Muscle layer of duodenum (tissue), 2 donors: ENCODE measurements at regions not wholly inside any gene's neighbourhood (a gene's known extent, or its start where the extent isn't known, plus 50 kb on each side); places are given as distances from the start of the nearest gene placed in this dataset.
"Not testable (repeated sequence)": the region's sequence is repeated elsewhere in the genome, so short reads cannot be mapped to it uniquely, and the experiment has no call there.

Experiments
- H3K27ac ChIP-seq: one replicate; pipeline ENCODE4 v1.7.0; 2013; ENCODE audit warnings: mild to moderate bottlenecking, low read length
- H3K27me3 ChIP-seq: one replicate; pipeline ENCODE4 v1.7.0; 2013; ENCODE audit warnings: low read depth, mild to moderate bottlenecking, control low read depth, low read length
- H3K36me3 ChIP-seq, 2 donors: one replicate each; pipeline ENCODE4 v1.7.0; 2013; ENCODE audit warnings: low read length in 2 of 2, control low read depth in 1 of 2, mild to moderate bottlenecking in 1 of 2; ENCODE audit not compliant: insufficient read depth in 2 of 2, control insufficient read depth in 1 of 2
- H3K4me1 ChIP-seq, 2 donors: one replicate each; pipeline ENCODE4 v1.7.0; 2013; ENCODE audit warnings: low read length in 2 of 2, mild to moderate bottlenecking in 2 of 2, control low read depth in 1 of 2, moderate library complexity in 1 of 2; ENCODE audit not compliant: insufficient read depth in 2 of 2, control insufficient read depth in 1 of 2
- H3K4me3 ChIP-seq, 2 donors: one replicate each; pipeline ENCODE4 v1.7.0; 2013; ENCODE audit warnings: low read length in 2 of 2, low read depth in 1 of 2, mild to moderate bottlenecking in 1 of 2
- H3K9me3 ChIP-seq, 2 donors: one replicate each; pipeline ENCODE4 v1.7.0; 2013; ENCODE audit warnings: low read length in 2 of 2, control low read depth in 1 of 2, mild to moderate bottlenecking in 1 of 2; ENCODE audit not compliant: control insufficient read depth in 1 of 2
- donor health status: healthy.

DNA sequence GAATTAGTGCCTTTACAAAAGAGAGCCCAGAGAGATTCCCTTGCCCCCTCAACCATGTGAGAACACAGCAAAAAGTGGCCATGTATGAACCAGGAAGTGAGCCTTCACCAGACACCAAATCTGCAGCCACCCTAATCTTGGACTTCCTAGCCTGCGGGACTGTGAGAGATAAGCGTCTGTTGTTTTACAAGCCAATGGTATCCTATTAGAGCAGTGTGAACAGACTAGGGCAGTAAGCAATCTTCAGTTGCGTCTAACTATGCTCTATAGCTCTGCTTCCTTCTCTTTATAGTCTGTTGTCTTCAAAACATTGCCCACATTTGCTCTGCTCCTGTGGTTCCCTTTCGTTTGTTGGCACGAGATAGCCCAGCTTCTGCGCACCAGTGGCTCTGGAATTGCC, 109.5 kb upstream of the FNDC3A start:
- Histone ChIP-seq H3K4me1 (no peaks in the 10 kb centered on the region), H3K36me3 (no peaks in the 10 kb centered on the region), H3K27me3 (no peaks in the 10 kb centered on the region), H3K27ac (no peak overlapping the region), H3K4me3 (no peak overlapping the region), H3K9me3 (no peaks in the 10 kb centered on the region)

DNA sequence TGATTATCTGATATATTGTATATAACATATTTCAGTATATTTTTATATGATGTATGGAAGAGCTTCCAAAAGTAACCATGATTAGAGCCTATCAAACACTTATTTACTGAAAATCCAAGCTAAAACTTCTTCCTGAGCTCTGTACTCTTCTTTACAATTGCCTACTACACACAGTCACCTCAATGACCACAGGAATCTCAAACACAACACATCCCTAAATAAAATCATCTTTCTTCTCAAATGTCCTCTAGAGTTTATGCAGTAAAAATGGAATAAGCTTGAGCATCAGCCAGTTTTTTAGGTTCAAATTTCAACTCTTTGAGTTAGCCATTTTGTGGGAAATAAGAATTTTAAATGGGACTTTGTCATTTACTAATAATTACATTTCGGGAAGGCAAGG, 102.6 kb upstream of the FNDC3A start:
- Histone ChIP-seq H3K27me3 (no peaks in the 10 kb centered on the region), H3K27ac (no peak overlapping the region), H3K4me3 (no peak overlapping the region), H3K9me3 (no peaks in the 10 kb centered on the region), H3K4me1 (no peaks in the 10 kb centered on the region), H3K36me3 (no peaks in the 10 kb centered on the region)

DNA sequence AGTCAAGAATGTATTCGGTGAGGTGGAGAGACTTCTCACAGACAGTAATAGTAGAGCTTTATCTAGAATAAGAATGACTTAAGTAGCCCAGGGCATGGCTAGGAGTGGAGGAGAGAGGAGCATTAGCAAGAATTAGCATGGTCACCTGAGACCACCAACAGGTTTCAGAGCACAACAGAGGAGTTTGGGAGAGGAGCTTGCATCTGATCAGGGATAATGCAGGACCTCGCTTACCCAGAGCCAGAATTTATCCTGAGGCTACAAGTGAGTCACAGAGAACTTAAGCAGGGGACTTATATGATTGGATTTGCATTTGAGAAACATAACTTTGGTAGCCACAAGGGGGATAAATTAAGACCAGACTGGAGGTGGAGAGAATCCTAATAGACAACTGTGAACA, 102.1 kb upstream of the FNDC3A start:
- no peaks in the 10 kb centered on the region for H3K27me3 ChIP-seq
- H3K4me1 ChIP-seq, result no peaks in the 10 kb centered on the region
- H3K4me3 ChIP-seq, result no peak overlapping the region
- H3K9me3 ChIP-seq, result no peaks in the 10 kb centered on the region
- H3K27ac ChIP-seq, result no peak overlapping the region
- no peaks in the 10 kb centered on the region for H3K36me3 ChIP-seq

DNA sequence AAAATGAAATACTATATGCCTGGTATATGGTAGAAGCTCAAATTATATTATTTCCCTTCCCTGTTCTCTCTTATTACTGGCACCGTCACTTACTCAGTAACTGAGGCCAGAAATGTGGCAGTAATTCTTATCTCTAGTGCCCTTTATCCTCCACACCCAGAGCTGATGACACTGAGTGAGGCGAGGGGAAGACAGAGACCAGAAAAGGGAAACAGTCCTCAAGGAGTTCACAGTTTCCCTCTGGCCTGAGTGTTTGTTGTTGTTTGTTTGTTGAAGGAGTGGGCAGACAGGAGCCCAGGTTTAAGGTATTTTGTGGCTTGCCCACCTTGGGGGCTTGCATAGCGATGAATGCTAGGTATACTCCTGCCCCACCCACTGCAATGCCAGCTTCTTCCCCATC, 101.5 kb upstream of the FNDC3A start:
- no peaks in the 10 kb centered on the region for H3K9me3 ChIP-seq
- no peaks in the 10 kb centered on the region for H3K4me1 ChIP-seq
- H3K36me3 ChIP-seq, result no peaks in the 10 kb centered on the region
- H3K27ac ChIP-seq, result no peak overlapping the region
- H3K27me3 ChIP-seq, result no peaks in the 10 kb centered on the region
- H3K4me3 ChIP-seq, result no peak overlapping the region

DNA sequence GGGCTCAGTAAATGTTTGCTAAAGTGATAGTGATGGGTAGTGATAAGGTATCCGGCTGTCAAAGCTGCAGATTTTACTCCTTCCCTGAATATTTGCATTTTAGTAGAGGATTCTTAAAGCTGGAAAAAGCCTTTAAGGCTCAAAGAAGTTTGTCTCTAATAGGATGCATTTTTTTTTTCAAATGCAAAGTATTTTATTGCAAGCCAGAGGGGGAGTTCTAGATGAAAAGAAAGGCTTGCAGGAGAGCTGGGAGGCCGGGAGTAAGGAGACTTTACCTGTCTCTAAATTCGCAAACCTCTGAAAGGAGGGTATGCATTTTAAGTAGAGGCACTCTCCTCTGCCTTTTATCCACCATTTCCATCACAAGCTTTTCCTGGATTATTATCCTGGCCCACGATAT, 100.7 kb upstream of the FNDC3A start:
- H3K4me3 ChIP-seq, result no peak overlapping the region
- no peaks in the 10 kb centered on the region for H3K4me1 ChIP-seq
- H3K9me3 ChIP-seq, result no peaks in the 10 kb centered on the region
- no peaks in the 10 kb centered on the region for H3K27me3 ChIP-seq
- no peaks in the 10 kb centered on the region for H3K36me3 ChIP-seq
- no peak overlapping the region for H3K27ac ChIP-seq

DNA sequence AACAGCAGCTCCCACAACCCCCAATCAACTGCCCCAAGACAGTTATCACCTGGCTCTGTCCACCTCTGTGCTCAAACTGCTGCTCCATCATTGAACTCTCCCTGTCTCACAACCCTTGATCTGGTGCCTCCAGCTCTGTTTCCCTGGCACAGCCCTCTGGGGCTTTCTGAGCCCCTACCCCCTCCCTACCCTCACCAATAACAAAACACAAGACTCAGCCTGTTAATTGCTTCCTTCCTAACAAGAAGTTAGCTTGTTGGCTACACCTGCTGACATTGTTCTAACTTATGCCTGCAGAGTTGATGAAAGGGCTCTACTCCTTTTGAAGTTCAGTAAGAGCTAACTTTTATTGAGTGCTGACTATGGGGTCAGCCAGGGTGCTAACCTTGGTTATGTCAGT, 99.4 kb upstream of the FNDC3A start:
- Histone ChIP-seq H3K4me3 (no peak overlapping the region), H3K27me3 (no peaks in the 10 kb centered on the region), H3K36me3 (no peaks in the 10 kb centered on the region), H3K9me3 (no peaks in the 10 kb centered on the region), H3K4me1 (no peaks in the 10 kb centered on the region), H3K27ac (no peak overlapping the region)

DNA sequence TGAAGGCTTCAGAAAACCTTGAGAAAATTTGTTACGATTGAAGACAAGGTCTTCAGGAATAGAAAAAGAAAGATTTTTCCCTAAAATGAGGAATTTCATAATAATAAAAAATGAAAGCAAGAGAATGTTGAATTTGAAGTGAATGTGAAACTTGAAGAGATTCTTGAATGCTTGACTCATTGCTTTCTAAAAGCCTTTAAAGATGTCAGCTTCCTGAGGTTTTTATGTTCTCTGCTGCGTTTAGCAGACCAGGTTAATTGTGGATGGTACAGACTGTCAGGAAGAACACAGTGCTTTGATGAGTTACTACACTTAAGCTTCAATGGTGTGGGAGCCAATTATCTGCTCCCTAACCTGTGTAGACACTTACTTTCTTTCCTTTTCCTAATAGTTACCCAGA, 96.3 kb upstream of the FNDC3A start:
- Histone ChIP-seq H3K27me3 (no peaks in the 10 kb centered on the region), H3K36me3 (no peaks in the 10 kb centered on the region), H3K27ac (no peak overlapping the region), H3K4me1 (no peaks in the 10 kb centered on the region), H3K4me3 (no peak overlapping the region), H3K9me3 (no peaks in the 10 kb centered on the region)

DNA sequence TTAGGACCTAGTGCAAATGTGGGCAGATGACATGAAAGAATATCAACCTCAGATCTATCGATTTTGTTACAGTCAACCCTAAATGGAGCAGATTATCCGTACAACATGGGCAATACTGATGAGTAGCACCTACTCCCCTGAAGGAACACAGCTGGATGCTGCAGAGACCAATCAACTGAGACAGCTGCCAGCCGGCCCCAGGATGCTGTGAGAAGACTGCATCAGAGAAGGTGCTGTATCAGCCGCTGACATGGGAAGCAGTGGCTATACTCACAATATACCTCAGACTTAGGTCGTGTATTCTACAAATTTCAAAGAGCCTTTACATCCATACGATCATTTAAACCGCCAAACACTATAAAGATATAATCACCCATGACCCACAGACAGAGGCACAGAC, 95.9 kb upstream of the FNDC3A start:
- Histone ChIP-seq H3K9me3 (no peaks in the 10 kb centered on the region), H3K4me3 (no peak overlapping the region), H3K4me1 (no peaks in the 10 kb centered on the region), H3K36me3 (no peaks in the 10 kb centered on the region), H3K27me3 (no peaks in the 10 kb centered on the region), H3K27ac (no peak overlapping the region)

DNA sequence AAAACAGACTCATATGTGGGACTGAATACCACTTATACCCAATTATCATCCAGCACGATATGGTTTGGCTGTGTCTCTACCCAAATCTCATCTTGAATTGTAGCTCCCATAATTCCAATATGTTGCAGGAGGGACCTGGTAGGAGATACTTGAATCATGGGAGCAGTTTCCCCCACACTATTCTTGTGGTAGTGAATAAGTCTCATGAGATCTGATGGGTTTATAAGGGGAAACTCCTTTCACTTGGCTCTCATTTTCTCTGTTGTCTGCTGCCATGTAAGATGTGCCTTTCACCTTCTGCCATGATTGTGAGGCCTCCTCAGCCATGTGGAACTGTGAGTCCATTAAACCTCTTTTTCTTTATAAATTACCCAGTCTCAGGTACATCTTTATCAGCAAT, 91.9 kb upstream of the FNDC3A start:
- not testable (repeated sequence) for H3K4me3 ChIP-seq, H3K27me3 ChIP-seq, H3K36me3 ChIP-seq, H3K4me1 ChIP-seq, H3K9me3 ChIP-seq, H3K27ac ChIP-seq

DNA sequence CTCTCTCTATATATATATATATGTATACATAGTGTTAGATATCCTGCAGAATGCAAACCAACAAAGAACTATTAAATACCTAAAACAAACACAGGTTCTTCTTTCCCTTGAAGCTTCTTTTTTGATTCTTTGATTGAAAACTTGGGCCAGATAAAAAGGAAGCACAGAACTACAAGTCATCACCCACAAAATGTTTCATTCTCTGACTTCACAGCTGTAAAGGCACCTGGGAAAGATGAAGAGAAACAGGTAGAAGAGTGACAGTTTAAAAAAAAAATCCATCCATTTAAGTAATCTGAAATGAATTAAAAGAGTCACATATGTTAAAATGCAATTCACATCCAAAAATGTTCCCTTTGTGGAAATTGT, 90.7 kb upstream of the FNDC3A start:
- Histone ChIP-seq H3K4me1 (no peaks in the 10 kb centered on the region), H3K9me3 (no peaks in the 10 kb centered on the region), H3K27ac (no peak overlapping the region), H3K4me3 (no peak overlapping the region), H3K36me3 (no peaks in the 10 kb centered on the region), H3K27me3 (no peaks in the 10 kb centered on the region)

DNA sequence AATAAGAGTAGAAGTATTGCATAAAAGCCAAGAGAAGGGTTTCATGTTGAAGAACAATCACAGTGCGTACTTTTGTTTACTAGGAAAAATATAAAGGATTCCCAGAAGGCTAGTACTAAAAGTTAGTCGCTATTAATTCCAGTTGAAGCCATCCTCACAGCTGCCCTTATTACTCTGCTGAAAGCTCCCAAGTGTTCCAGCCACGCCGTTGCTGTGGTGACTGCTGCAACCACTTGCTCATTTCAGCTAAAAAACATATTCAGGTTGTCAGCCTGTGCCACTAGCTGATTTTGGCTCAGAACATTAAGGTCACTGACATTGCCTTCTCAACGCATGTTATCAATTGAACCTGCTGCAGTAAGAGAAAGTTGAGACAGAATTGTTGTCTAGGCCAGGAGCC, 87.1 kb upstream of the FNDC3A start:
- Histone ChIP-seq H3K4me3 (no peak overlapping the region), H3K27me3 (no peaks in the 10 kb centered on the region), H3K27ac (no peak overlapping the region), H3K36me3 (peaks cover 0 to 5% of the 10 kb centered on the region in 2 donors), H3K4me1 (peaks cover 0 to 9% of the 10 kb centered on the region in 2 donors), H3K9me3 (no peaks in the 10 kb centered on the region)

DNA sequence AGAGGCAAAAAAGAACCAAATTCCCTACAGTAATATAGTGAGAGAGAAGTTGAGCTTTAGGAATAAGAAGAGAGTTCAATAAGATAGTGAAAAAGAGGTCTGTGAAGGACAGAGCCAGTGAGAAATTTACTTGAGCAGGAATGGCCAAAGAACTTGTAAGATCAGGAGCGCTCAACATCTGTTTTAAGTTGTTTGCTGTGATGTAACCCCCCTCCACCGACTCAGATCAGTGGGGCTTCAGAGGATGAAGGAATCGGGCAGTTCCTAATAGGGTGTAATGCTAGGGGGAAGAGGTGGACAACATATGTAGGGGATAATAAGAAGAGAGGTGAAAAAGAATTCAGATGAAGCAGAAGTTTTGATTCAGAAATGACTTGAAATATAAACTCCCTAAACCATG, 85.3 kb upstream of the FNDC3A start:
- H3K36me3 ChIP-seq, result peaks cover 0 to 5% of the 10 kb centered on the region in 2 donors
- H3K4me1 ChIP-seq, result peaks cover 0 to 9% of the 10 kb centered on the region in 2 donors
- no peaks in the 10 kb centered on the region for H3K27me3 ChIP-seq
- H3K9me3 ChIP-seq, result no peaks in the 10 kb centered on the region
- no peak overlapping the region for H3K4me3 ChIP-seq
- H3K27ac ChIP-seq, result no peak overlapping the region
